Cerebellar cortex (tissue), 1 donor: ENCODE measurements at regions not wholly inside any gene's neighbourhood (a gene's known extent, or its start where the extent isn't known, plus 50 kb on each side); places are given as distances from the start of the nearest gene placed in this dataset.

ENCODE experiments used
- DNase-seq: peaks from one replicate; pipeline ENCODE4 v3.0.0-alpha.2; 2015; ENCODE audit warnings: low spot score

GRCh38 chr5:116389601-116390000 lies 185.0 kb downstream of the SEMA6A start:
- no peak for DNase-seq

- DNase-seq = no peak
Measured at GRCh38 chr5:116388564-116389258, 185.9 kb downstream of the SEMA6A start.

DNA sequence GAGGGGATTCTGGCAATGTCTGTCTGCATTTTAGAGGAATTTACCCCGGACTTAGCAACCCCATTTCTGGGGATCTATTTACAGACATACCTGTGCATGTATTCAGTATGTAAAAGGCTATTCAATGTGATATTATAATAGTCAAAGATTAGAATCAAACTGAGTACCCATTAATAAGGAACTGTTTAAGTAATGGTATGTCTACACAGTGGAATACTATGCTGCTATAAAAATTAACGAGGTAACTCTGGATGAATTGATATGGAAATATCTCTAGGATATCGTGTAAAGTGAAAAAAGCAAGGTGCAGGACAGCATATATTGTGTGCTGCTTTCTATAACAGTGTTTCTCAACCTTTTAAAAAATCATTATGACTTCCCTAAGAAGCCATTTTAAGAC lies 186.9 kb downstream of the SEMA6A start:
- no peak for DNase-seq

GRCh38 chr5:116386633-116387032 lies 188.0 kb downstream of the SEMA6A start:
- no peak for DNase-seq

- no peak for DNase-seq
Measured at GRCh38 chr5:116382874-116383266, 191.8 kb downstream of the SEMA6A start.

DNA sequence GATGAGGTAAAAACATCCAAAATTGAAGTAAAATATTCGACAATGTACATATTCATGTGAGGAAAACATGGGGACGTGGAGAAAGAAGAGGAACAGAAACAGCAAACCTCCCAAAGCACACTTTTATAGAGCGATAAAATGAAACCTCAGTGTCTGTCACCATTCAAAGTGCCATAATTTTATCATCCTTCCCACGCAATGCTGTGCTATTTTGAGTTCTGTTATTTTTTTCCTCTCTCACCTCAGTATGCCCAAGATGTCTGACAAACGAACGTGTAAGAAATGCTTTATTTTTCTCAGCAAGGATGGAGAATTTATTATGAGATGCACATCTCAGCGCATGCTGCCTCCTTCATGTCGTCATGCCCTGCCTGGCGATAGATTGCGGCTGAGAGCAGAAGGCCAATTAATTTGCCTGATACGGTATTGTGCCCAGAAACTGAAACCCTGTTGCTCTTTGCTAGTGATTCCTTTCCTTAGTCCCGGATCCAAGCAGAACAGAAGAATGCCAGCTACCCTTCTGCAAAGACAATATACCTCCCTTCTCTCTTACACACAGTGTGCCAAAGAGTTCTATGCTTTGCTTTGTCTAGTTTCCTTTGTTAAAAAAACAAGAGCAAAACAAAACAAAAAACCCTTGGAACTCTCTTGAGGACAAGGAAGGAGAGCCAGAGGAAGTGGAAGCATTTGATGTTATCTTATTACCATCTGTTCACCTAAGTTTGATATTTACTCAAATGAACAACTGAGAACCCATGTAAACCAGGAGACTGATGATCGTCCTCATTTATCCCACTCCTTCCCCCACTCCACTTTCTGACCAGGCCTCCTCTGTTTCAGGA lies 192.4 kb downstream of the SEMA6A start:
- DNase-seq = peak; percentile 80

- no peak for DNase-seq
Measured at GRCh38 chr5:116381201-116381600, 193.4 kb downstream of the SEMA6A start.

DNA sequence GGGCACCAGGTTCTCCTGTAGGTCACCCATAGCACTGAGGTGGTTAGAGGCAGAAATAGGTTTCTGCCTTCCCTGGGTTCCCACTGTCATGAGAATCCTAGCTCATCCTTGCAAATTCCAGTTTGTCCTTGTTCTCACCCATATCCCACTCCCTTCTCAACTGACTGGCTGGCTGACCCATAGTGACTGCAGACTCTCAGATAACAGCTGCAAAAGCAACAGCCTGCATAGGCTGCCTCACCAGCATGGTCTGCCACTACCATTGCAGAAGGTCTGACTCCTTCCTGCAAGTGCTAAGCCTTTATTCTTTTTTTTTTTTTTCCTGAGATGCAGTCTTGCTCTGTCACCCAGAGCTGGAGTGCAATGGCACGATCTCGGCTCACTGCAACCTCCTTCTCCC lies 194.0 kb downstream of the SEMA6A start:
- DNase-seq = no peak

GRCh38 chr5:116379306-116379705 lies 195.3 kb downstream of the SEMA6A start:
- no peak for DNase-seq

DNA sequence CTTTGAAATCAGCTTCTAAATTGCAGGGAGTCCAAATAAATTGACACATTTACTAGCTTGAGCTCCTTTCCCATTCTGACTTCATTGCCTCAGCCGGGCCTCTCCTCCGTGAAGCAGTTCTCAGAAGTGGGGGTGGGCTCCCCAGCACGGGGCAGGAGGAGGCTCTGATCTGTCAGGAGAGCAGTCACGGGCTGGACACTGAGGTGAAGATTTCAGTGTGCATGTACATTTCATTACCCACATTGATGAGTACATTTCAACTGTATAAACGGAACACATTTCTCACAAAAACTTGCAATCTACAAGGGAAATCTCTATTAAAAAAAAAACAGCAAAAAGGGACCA lies 195.9 kb downstream of the SEMA6A start:
- DNase-seq = no peak

DNA sequence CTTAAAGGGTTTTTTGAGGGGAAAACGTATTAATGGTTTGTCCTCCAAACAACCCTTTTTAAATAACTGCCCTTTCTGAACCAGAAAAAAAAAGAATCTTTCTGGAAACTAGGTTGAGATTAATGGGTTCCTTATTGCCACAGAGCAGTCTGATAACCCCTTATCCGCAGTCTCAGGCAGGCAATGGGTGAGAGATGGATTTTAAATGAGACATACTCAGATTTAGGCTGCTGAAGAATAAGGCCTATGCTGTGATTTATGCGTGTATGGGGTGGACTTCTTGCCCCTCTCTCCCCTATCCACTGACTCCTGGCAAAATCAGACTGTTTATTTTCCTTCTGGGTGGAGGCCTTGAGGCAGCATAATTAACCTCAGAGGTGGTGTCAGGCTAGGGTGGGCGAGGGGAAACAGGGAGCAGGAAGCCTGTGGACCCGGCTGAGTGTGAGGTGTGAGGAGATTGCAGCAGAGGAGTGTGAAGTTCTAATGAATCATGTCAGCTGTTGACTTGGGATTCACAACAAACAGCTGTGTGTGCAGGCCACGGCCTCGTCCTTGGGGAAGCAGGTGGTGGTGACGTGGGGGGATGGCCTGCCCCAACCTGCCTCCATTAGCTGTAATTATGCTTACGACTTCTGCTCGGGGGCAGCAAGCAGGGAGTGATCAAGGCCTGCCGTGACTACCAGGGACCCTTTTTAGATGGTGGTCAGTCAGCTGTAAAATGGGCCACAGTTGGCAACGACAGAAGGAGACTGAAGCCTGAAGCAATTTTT lies 196.4 kb downstream of the SEMA6A start:
- DNase-seq = no peak

DNA sequence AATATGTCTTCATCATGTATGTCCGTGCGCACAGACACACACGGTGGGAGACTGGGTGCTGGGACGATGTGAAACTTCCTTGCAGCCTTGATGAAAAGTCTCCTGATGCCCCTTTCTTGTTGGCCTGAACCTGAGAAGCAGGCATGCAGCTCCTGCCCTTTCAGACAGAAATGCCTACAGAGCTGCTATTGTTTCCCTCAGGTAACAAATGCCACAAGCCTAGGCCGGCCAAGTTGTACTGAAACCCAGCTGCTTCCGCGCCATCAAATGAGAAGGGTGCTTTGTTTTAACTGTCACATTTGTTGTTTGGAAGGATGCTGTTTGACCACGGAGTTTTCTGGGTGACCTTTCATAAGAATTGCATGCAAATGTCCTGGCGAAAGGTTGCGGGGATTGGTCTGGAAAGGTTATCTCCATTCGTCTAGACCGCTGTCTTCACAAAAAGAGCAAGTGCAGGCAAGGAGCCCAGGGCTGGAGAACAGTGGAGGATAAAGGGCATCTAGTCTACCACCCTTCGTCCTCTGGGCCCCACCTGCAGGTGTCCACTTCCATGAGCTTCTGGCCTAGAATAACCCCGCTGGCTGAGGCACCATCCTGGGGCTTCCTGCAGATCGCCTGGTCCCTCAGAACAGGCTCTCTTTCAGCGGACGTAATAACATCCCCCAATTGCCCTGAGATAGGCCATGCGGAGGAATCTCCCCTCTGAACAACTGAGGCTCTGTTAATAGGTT lies 197.2 kb downstream of the SEMA6A start:
- DNase-seq = no peak

DNA sequence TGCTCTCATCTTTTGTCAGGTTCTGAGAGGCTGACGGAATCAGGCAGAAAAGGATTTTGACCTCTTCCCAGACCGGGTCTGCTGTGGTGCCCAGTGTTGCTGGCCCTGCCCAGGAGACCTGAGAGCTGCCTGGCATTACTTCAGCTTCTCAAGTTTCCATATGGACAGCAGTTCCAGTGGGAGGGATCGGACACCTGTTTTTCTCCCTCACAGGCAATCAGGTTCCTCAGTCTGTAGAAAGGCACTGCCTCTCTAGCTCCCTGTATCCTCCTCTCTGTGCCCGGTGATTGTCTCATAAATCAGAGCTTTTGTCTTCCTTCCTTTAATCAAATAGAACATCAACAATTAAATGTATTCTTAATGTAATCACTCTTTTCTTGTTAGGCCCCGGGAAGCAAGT lies 198.7 kb downstream of the SEMA6A start:
- peak; percentile 84 for DNase-seq

DNA sequence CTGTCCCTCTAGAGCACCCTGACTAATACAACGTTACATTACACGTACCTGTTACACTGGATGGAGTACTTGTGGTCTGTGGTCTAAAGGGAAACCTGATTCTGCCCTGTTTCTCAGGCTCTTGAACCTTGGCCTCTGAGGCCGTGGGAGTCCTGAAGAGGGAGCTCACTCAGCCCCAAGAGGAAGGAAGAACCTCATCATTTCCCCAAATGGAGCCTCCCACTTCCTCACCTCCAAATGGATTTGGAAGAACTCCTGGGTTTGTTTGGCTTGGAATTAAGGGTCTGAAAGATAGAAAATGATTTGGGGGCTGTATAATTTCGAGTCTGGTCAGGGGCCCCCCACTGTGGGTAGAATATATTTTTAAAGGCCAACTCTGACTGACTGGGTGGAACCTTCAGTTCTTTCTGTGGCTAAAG lies 200.2 kb downstream of the SEMA6A start:
- no peak for DNase-seq

- no peak for DNase-seq
Measured at GRCh38 chr5:116372931-116373597, 201.6 kb downstream of the SEMA6A start.

- DNase-seq = no peak
Measured at GRCh38 chr5:116371935-116372334, 202.7 kb downstream of the SEMA6A start.

DNA sequence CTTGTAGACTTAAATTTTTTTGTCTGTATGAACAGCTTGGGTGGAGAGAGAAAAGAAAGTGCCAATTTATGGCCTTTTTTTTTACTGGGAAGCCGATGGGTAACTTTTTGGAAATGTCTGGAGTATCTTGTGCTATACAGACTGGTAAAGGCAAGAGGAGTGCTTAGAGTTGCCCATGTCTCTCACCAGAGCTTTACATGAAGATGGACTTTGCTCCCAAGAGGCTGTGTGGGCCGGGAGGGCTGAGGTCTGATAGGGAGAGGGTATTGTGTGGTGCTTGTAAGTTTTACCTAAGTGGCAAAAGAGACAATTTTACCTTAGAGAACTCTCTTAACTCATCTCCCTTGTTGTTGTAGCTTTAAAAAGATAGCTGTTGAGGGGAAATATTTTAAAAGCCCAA lies 203.2 kb downstream of the SEMA6A start:
- no peak for DNase-seq

GRCh38 chr5:116370886-116371285 lies 203.7 kb downstream of the SEMA6A start:
- DNase-seq = no peak

GRCh38 chr5:116370149-116370548 lies 204.5 kb downstream of the SEMA6A start:
- DNase-seq = no peak

GRCh38 chr5:116365006-116365496 lies 209.6 kb downstream of the SEMA6A start:
- DNase-seq = no peak

GRCh38 chr5:116363780-116364179 lies 210.8 kb downstream of the SEMA6A start:
- DNase-seq = no peak
